SU-DHL-6 (cell line): ENCODE measurements at regions not wholly inside any gene's neighbourhood (a gene's known extent, or its start where the extent isn't known, plus 50 kb on each side); places are given as distances from the start of the nearest gene placed in this dataset.

Experiments used
- H2AFZ ChIP-seq: fragments of 200-600 bp; sonication (generic); 2 replicates; pipeline ENCODE4 v1.6.1; 2014; ENCODE audit warnings: low read depth, mild to moderate bottlenecking, moderate library complexity, mixed read lengths, antibody characterized with exemption, low read length; ENCODE audit not compliant: severe bottlenecking
- H3F3A ChIP-seq: fragments of 200-600 bp; shearing (Covaris generic); 2 replicates; pipeline ENCODE4 v1.6.0; 2016; ENCODE audit warnings: antibody characterized with exemption, mild to moderate bottlenecking; ENCODE audit not compliant: insufficient read depth
- H3K27ac ChIP-seq: fragments of 200-600 bp; sonication (generic); 2 replicates; pipeline ENCODE4 v1.5.1; 2016; ENCODE audit warnings: low read depth, mild to moderate bottlenecking, low read length, moderate library complexity, mixed read lengths
- H3K27me3 ChIP-seq: fragments of 200-600 bp; sonication (generic), shearing (Covaris generic); 2 replicates; pipeline ENCODE4 v1.6.0; 2014; ENCODE audit warnings: mild to moderate bottlenecking, low read length
- H3K36me3 ChIP-seq: fragments of 200-600 bp; sonication (generic); 2 replicates; pipeline ENCODE4 v1.6.1; 2014; ENCODE audit warnings: mild to moderate bottlenecking, low read length, mixed read lengths
- H3K4me2 ChIP-seq: fragments of 300-600, 200-600 bp; shearing (Covaris generic), sonication (generic); 2 replicates; pipeline ENCODE4 v1.6.0; 2014; ENCODE audit warnings: low read length, low read depth, mild to moderate bottlenecking; ENCODE audit not compliant: poor library complexity, severe bottlenecking
- H3K4me3 ChIP-seq: fragments of 200-600 bp; sonication (generic); 2 replicates; pipeline ENCODE4 v1.5.1; 2014; ENCODE audit warnings: antibody characterized with exemption, low read length, mild to moderate bottlenecking, mixed read lengths; ENCODE audit not compliant: insufficient read depth, poor library complexity, severe bottlenecking
- H3K79me2 ChIP-seq: fragments of 200-600 bp; sonication (generic); 2 replicates; pipeline ENCODE4 v1.6.1; 2014; ENCODE audit warnings: mild to moderate bottlenecking, low read length, moderate library complexity; ENCODE audit not compliant: insufficient read depth
- H3K9ac ChIP-seq: fragments of 200-600 bp; sonication (generic); 2 replicates; pipeline ENCODE4 v1.7.0; 2014; ENCODE audit warnings: mild to moderate bottlenecking, low read length
- H3K9me2 ChIP-seq: fragments of 200-600 bp; sonication (generic); replicated peaks from 2 replicates; pipeline ENCODE4 v1.6.1; 2014; ENCODE audit warnings: low read length; ENCODE audit not compliant: insufficient read depth
- H3K9me3 ChIP-seq: fragments of 200-600 bp; sonication (generic); 2 replicates; pipeline ENCODE4 v1.6.1; 2014; ENCODE audit warnings: low read length, mixed read lengths; ENCODE audit not compliant: insufficient read depth
- H4K20me1 ChIP-seq: fragments of 200-600 bp; sonication (generic); 2 replicates; pipeline ENCODE4 v1.6.1; 2014; ENCODE audit warnings: low read depth, mild to moderate bottlenecking, antibody characterized with exemption, low read length, moderate library complexity, mixed read lengths
- CTCF ChIP-seq: fragments of 200-600 bp; sonication (generic); IDR thresholded peaks from one replicate; pipeline ENCODE4 v1.5.1; 2017; ENCODE audit warnings: antibody characterized with exemption, mild to moderate bottlenecking, low read length, moderate library complexity; ENCODE audit not compliant: insufficient read depth, poor library complexity, severe bottlenecking
- EZH2phosphoT487 ChIP-seq: fragments of 200-600 bp; sonication (generic), shearing (Covaris generic); conservative IDR thresholded peaks from 2 replicates; pipeline ENCODE4 v1.6.1; 2018; ENCODE audit warnings: mild to moderate bottlenecking, antibody characterized with exemption, low read length, moderate library complexity, mixed read lengths

DNA sequence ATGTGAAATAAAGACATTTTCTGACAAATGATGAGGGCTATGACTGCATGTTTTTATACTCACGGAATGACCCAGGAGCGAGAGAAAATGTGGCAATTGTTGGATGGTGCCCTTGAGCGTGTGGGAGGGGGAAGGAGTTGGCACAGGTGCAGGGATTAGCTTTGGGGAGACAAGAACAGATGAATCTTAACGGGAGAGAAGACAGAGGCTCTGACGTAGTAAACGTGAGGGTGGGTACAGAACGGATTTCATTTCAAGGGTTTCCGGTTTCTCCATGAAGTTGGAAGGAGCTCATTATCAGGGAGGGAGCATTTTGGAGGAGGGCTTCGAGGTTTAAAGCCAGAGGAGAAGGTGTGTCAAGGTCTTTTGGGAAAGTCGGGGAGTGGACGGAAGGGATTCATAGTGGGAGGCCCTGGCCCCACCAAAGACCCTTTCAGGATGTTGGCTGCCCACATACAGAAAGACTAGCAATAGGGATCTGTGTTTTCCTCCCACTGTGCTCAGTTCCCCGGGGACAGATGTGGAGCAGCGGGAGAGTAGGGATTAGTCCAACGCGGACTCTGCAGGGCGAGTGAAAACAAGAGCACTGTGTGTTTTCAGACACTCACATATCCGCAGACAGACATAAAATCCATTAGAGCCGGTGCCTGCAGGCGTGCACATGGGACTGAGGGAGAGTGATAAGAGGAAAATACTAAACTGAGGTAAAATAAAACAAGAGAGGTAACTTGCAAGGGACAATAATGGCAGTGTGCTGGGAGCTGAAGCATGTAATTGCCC, 584.1 kb downstream of the AJAP1 start:
- no peaks in the 10 kb centered on the region for H3K36me3 ChIP-seq
- no peaks in the 10 kb centered on the region for H3F3A ChIP-seq
- no peak overlapping the region for H3K27ac ChIP-seq
- no peak for TF ChIP-seq EZH2phosphoT487
- TF ChIP-seq CTCF = no peak
- H3K9me3 ChIP-seq = no peaks in the 10 kb centered on the region
- H3K27me3 ChIP-seq = no peaks in the 10 kb centered on the region
- no peak overlapping the region for H2AFZ ChIP-seq
- H3K4me2 ChIP-seq = no peak overlapping the region
- no peak overlapping the region for H3K4me3 ChIP-seq
- H4K20me1 ChIP-seq = no peaks in the 10 kb centered on the region
- no peaks in the 10 kb centered on the region for H3K9me2 ChIP-seq
- H3K9ac ChIP-seq = no peak overlapping the region
- no peaks in the 10 kb centered on the region for H3K79me2 ChIP-seq

DNA sequence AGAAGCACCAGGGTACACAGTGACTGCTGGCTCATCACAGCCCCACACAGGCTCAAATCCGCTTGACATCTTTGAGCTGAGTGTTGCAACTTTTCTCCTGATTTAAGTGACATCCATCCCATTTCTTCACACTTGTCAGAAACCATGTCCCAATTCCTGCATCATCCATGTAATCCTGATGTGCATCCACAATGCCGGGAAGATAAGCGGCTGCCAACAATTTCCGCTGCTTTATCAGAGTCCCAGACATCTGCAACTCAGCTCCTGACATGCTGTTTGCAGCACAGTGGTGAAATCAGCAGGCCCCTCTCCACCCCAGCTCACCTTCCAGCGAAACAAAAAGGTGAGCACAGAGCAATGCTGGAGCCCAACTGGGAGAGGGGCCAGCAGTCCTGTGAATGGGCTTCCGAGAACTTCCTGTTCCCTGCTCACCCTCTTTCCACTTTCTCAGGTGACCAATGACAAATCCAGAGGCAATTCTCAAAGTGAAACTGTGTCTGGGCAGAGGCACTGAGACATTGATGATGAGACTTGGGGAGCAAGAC, 581.0 kb downstream of the AJAP1 start:
- TF ChIP-seq CTCF = no peak
- no peak for TF ChIP-seq EZH2phosphoT487
- H3K27me3 ChIP-seq = no peaks in the 10 kb centered on the region
- no peak overlapping the region for H3K4me2 ChIP-seq
- no peaks in the 10 kb centered on the region for H3K9me2 ChIP-seq
- H3K9ac ChIP-seq = no peak overlapping the region
- H3K27ac ChIP-seq = no peak overlapping the region
- H3K4me3 ChIP-seq = no peak overlapping the region
- no peaks in the 10 kb centered on the region for H4K20me1 ChIP-seq
- H3F3A ChIP-seq = no peaks in the 10 kb centered on the region
- no peak overlapping the region for H2AFZ ChIP-seq
- H3K9me3 ChIP-seq = no peaks in the 10 kb centered on the region
- no peaks in the 10 kb centered on the region for H3K36me3 ChIP-seq
- H3K79me2 ChIP-seq = no peaks in the 10 kb centered on the region

DNA sequence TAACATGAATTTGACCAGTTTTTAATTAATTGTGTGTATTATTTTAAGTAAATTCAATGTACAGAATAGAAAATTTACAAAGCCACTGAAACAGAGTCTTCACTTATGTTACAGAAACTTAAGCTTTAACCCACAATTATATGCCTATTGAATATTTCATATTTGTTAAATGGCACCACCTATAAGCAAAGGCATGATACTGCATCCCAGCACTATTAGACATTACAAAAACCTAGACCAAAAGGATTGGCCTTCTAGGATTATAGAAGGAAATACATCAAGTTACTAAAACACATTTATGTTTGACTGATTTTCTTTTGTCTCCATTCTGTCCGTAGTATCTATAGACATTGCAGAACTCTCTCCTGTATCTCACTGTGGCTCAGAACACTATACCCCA, 578.1 kb downstream of the AJAP1 start:
- no peaks in the 10 kb centered on the region for H3K9me2 ChIP-seq
- no peaks in the 10 kb centered on the region for H3K9me3 ChIP-seq
- no peak overlapping the region for H3K9ac ChIP-seq
- H3F3A ChIP-seq = no peaks in the 10 kb centered on the region
- no peaks in the 10 kb centered on the region for H3K27me3 ChIP-seq
- no peak overlapping the region for H3K4me2 ChIP-seq
- H3K36me3 ChIP-seq = no peaks in the 10 kb centered on the region
- no peak overlapping the region for H2AFZ ChIP-seq
- TF ChIP-seq EZH2phosphoT487 (no peak), CTCF (no peak)
- H3K27ac ChIP-seq = no peak overlapping the region
- H3K4me3 ChIP-seq = no peak overlapping the region
- no peaks in the 10 kb centered on the region for H3K79me2 ChIP-seq
- no peaks in the 10 kb centered on the region for H4K20me1 ChIP-seq
